ENCODE measurements at regions not wholly inside any gene's neighbourhood (a gene's known extent, or its start where the extent isn't known, plus 50 kb on each side); places are given as distances from the start of the nearest gene placed in this dataset.

DNA sequence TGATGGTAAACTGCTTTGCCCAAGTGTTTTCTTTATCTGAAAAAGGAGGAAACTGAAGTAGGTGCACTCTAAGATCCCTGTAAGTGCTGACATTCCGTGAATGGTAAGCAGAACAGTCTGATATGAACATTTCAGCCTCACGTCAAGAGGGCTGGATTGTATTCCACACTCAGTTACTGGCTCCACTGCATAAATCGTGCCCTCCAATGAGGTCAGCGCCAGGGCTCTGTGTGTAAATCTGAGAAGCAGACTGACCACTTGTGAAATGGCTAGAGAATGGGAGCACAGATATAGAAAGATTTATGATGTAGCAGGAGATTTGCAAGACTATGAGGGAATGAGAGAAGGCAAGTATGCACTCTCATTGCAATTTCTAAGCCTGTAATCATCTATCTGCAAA is 153.0 kb downstream of the ICOS start:
- TF ChIP-seq, protein P1, sequence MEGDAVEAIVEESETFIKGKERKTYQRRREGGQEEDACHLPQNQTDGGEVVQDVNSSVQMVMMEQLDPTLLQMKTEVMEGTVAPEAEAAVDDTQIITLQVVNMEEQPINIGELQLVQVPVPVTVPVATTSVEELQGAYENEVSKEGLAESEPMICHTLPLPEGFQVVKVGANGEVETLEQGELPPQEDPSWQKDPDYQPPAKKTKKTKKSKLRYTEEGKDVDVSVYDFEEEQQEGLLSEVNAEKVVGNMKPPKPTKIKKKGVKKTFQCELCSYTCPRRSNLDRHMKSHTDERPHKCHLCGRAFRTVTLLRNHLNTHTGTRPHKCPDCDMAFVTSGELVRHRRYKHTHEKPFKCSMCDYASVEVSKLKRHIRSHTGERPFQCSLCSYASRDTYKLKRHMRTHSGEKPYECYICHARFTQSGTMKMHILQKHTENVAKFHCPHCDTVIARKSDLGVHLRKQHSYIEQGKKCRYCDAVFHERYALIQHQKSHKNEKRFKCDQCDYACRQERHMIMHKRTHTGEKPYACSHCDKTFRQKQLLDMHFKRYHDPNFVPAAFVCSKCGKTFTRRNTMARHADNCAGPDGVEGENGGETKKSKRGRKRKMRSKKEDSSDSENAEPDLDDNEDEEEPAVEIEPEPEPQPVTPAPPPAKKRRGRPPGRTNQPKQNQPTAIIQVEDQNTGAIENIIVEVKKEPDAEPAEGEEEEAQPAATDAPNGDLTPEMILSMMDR (IDR thresholded peaks at IDR 0.05; ENCODE audit: insufficient read depth, low read depth, low read length): no peak
- TF ChIP-seq EZH2 (IDR thresholded peaks at IDR 0.05; ENCODE audit: insufficient read depth, low read length): no peak
